ENCODE measurements at regions not wholly inside any gene's neighbourhood (a gene's known extent, or its start where the extent isn't known, plus 50 kb on each side); places are given as distances from the start of the nearest gene placed in this dataset.

GRCh38 chr5:38663249-38663648 lies 106.8 kb upstream of the LIFR start:
- Mint-ChIP-seq H3K27ac (no peak overlapping the region), H3K27me3 (ENCODE audit: insufficient read depth) (peaks cover 18% of the 10 kb centered on the region), H3K4me1 (ENCODE audit: low read depth) (no peaks in the 10 kb centered on the region), H3K9me3 (no peaks in the 10 kb centered on the region), H3K4me3 (no peak overlapping the region), H3K36me3 (ENCODE audit: low read depth) (no peaks in the 10 kb centered on the region)
- no peak for TF ChIP-seq CTCF (IDR thresholded peaks at IDR 0.05)
- DNase-seq: no peak

DNA sequence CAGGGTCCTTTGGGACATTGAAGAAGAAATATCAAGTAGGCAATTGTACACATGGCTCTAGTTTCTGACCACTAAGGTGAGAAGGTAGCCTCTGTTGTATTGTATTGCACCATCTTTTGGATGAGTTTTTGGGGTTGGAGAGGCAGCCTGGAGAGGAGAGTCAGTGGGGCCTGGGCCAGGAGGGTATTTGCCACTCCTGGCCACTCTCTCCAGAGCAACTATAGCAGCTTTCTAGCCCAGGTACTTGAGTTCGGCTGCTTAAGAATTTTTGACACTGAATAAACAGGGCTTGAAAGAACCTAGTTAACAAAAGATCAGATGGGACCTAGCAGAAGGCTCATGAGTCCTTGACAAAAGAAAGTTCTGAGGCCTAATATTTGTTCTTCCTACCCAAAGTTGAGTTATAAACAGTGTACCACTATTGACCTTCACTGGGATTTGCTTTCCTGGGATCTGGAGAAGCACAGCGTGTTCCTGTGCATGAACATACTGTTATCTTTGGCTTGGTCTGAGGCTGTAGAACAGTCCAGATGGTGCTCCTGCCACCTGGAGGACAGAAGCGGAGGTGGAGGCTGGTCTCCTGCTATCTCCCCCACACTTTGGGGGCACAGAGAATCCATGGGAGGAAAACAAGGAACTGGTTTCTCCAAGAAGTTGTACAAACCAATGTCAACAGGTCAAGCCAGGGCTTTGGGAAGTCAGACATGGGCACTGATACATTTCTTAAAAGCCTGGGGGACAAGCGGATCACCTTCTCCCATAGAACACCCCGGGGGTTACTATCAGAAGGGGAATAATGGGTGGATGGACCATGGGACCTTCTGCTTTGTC lies 110.4 kb upstream of the LIFR start:
- Mint-ChIP-seq H3K36me3 (ENCODE audit: low read depth) (no peaks in the 10 kb centered on the region), H3K9me3 (no peaks in the 10 kb centered on the region), H3K4me1 (ENCODE audit: low read depth) (no peaks in the 10 kb centered on the region), H3K4me3 (no peak overlapping the region), H3K27me3 (ENCODE audit: insufficient read depth) (peaks cover 13% of the 10 kb centered on the region), H3K27ac (no peak overlapping the region)
- TF ChIP-seq CTCF (IDR thresholded peaks at IDR 0.05): peak; percentile 80
- DNase-seq: peak; percentile 36

DNA sequence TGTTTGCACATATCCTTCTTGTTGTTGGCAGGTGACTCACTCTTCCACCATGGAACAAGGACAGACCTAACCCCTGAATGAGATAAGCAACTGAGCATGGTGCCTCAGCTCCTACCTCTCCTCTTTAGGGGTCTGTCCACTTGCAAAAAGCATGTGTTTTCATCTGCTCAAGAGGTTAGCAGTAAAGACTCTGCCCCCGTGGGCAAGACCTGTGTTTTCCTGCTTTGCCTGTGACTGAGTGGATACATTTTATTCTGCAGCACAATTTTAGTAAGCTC lies 111.0 kb upstream of the LIFR start:
- no peaks in the 10 kb centered on the region for H3K36me3 Mint-ChIP-seq (ENCODE audit: low read depth)
- H3K27ac Mint-ChIP-seq: no peak overlapping the region

DNA sequence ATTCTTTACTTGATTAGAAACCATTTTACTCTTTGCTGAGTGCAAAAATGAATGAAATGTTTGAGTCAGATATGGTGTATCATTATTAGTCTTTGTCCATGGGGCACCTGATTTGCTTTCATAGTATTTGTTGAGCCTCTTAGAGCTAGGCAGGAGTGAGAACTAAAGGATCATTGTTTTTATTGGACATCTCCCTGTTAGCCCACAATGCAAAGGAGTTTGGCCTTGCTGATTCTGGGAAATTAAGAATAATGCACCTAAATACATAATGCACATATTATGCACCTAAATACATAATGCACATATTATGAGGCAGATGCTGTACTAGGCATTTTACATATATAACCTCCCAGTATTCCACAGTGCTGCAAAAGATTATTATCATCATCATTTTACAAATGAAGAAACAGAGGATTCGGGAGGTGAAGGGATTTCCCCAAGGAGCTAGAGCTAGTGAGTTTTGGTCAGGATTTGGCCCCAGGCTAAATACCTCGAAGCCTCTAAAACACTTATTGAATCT lies 113.0 kb upstream of the LIFR start:
- H3K4me1 Mint-ChIP-seq (ENCODE audit: low read depth): no peaks in the 10 kb centered on the region
- DNase-seq: no peak
- H3K4me3 Mint-ChIP-seq: no peak overlapping the region
- H3K27me3 Mint-ChIP-seq (ENCODE audit: insufficient read depth): peaks cover 9% of the 10 kb centered on the region
- no peaks in the 10 kb centered on the region for H3K9me3 Mint-ChIP-seq
- TF ChIP-seq CTCF (IDR thresholded peaks at IDR 0.05): no peak
- no peaks in the 10 kb centered on the region for H3K36me3 Mint-ChIP-seq (ENCODE audit: low read depth)
- no peak overlapping the region for H3K27ac Mint-ChIP-seq

More for the DNA sequence above, 111.0 kb upstream of the LIFR start:
- Mint-ChIP-seq H3K4me1 (ENCODE audit: low read depth) (no peaks in the 10 kb centered on the region), H3K4me3 (no peak overlapping the region), H3K9me3 (no peaks in the 10 kb centered on the region), H3K27me3 (ENCODE audit: insufficient read depth) (peaks cover 13% of the 10 kb centered on the region)
- no peak for DNase-seq
- TF ChIP-seq CTCF (IDR thresholded peaks at IDR 0.05): no peak

- Mint-ChIP-seq H3K4me1 (ENCODE audit: low read depth) (no peaks in the 10 kb centered on the region), H3K36me3 (ENCODE audit: low read depth) (no peaks in the 10 kb centered on the region), H3K4me3 (no peak overlapping the region), H3K27me3 (ENCODE audit: insufficient read depth) (peaks cover 8% of the 10 kb centered on the region), H3K27ac (no peak overlapping the region), H3K9me3 (no peaks in the 10 kb centered on the region)
- no peak for TF ChIP-seq CTCF (IDR thresholded peaks at IDR 0.05)
- no peak for DNase-seq
These were observed 113.6 kb upstream of the LIFR start for GRCh38 chr5:38670066-38670465.
